ENCODE measurements at regions not wholly inside any gene's neighbourhood (a gene's known extent, or its start where the extent isn't known, plus 50 kb on each side); places are given as distances from the start of the nearest gene placed in this dataset.
"Not testable (repeated sequence)": the region's sequence is repeated elsewhere in the genome, so short reads cannot be mapped to it uniquely, and the experiment has no call there.

GRCh38 chr5:102068870-102069269 lies 227.2 kb downstream of the SLCO4C1 start:
- TF ChIP-seq CTCF (IDR thresholded peaks at IDR 0.05; ENCODE audit: low read depth, low read length) = no peak
- TF ChIP-seq EZH2phosphoT487 (IDR thresholded peaks at IDR 0.05; ENCODE audit: low read depth) = no peak
- Histone ChIP-seq H3K27ac (ENCODE audit: low read length) (no peak overlapping the region), H3K9me3 (ENCODE audit: insufficient read depth, low read length) (no peaks in the 10 kb centered on the region), H3K36me3 (replicated peaks; ENCODE audit: low read depth, low read length) (no peaks in the 10 kb centered on the region), H3K79me2 (ENCODE audit: low read length) (no peaks in the 10 kb centered on the region), H3K4me3 (ENCODE audit: low read length) (no peak overlapping the region), H2AFZ (ENCODE audit: low read depth, low read length) (no peak overlapping the region), H3K9ac (ENCODE audit: low read length) (no peak overlapping the region), H3K27me3 (ENCODE audit: low read depth, low read length) (no peaks in the 10 kb centered on the region), H3K4me2 (ENCODE audit: low read length) (no peak overlapping the region), H3K4me1 (ENCODE audit: low read length) (no peaks in the 10 kb centered on the region), H4K20me1 (ENCODE audit: insufficient read depth, low read length) (no peaks in the 10 kb centered on the region)

- Histone ChIP-seq H3K4me1 (ENCODE audit: low read length) (no peaks in the 10 kb centered on the region), H2AFZ (ENCODE audit: low read depth, low read length) (no peak overlapping the region), H3K4me3 (ENCODE audit: low read length) (no peak overlapping the region), H3K4me2 (ENCODE audit: low read length) (no peak overlapping the region), H3K79me2 (ENCODE audit: low read length) (no peaks in the 10 kb centered on the region), H3K9ac (ENCODE audit: low read length) (no peak overlapping the region), H3K27me3 (ENCODE audit: low read depth, low read length) (no peaks in the 10 kb centered on the region), H3K27ac (ENCODE audit: low read length) (no peak overlapping the region), H3K36me3 (replicated peaks; ENCODE audit: low read depth, low read length) (no peaks in the 10 kb centered on the region), H4K20me1 (ENCODE audit: insufficient read depth, low read length) (no peaks in the 10 kb centered on the region), H3K9me3 (ENCODE audit: insufficient read depth, low read length) (no peaks in the 10 kb centered on the region)
- TF ChIP-seq CTCF (IDR thresholded peaks at IDR 0.05; ENCODE audit: low read depth, low read length) = no peak
- no peak for TF ChIP-seq EZH2phosphoT487 (IDR thresholded peaks at IDR 0.05; ENCODE audit: low read depth)
Measured at GRCh38 chr5:102049517-102049916, 246.6 kb downstream of the SLCO4C1 start.

- H2AFZ ChIP-seq (ENCODE audit: low read depth, low read length) = no peak overlapping the region
- TF ChIP-seq EZH2phosphoT487 (IDR thresholded peaks at IDR 0.05; ENCODE audit: low read depth) (no peak), CTCF (IDR thresholded peaks at IDR 0.05; ENCODE audit: low read depth, low read length) (no peak)
- H3K79me2 ChIP-seq (ENCODE audit: low read length) = no peaks in the 10 kb centered on the region
- no peaks in the 10 kb centered on the region for H3K36me3 ChIP-seq (replicated peaks; ENCODE audit: low read depth, low read length)
- no peaks in the 10 kb centered on the region for H3K4me1 ChIP-seq (ENCODE audit: low read length)
- H3K9ac ChIP-seq (ENCODE audit: low read length) = no peak overlapping the region
- no peak overlapping the region for H3K4me3 ChIP-seq (ENCODE audit: low read length)
- no peak overlapping the region for H3K27ac ChIP-seq (ENCODE audit: low read length)
- H3K4me2 ChIP-seq (ENCODE audit: low read length) = no peak overlapping the region
- H3K27me3 ChIP-seq (ENCODE audit: low read depth, low read length) = no peaks in the 10 kb centered on the region
- no peaks in the 10 kb centered on the region for H4K20me1 ChIP-seq (ENCODE audit: insufficient read depth, low read length)
- H3K9me3 ChIP-seq (ENCODE audit: insufficient read depth, low read length) = no peaks in the 10 kb centered on the region
Measured at GRCh38 chr5:102048940-102049339, 247.1 kb downstream of the SLCO4C1 start.

DNA sequence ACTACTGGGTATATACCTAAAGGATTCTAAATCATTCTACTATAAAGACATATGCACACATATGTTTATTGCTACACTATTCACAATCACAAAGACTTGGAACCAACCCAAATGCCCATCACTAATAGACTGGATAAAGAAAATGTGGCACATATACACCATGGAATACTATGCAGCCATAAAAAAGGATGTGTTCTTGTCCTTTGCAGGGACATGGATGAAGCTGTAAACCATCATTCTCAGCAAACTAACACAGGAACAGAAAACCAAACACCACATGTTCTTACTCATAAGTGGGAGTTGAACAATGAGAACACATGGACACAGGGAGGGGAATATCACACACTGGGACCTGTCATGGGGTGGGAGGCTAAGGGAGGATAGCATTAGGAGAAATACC lies 249.0 kb downstream of the SLCO4C1 start:
- not testable (repeated sequence) for H4K20me1 ChIP-seq (ENCODE audit: insufficient read depth, low read length); H3K9ac ChIP-seq (ENCODE audit: low read length); H3K9me3 ChIP-seq (ENCODE audit: insufficient read depth, low read length); H3K4me1 ChIP-seq (ENCODE audit: low read length); H3K79me2 ChIP-seq (ENCODE audit: low read length); H3K27ac ChIP-seq (ENCODE audit: low read length); H3K27me3 ChIP-seq (ENCODE audit: low read depth, low read length); H3K4me2 ChIP-seq (ENCODE audit: low read length); H2AFZ ChIP-seq (ENCODE audit: low read depth, low read length); H3K36me3 ChIP-seq (replicated peaks; ENCODE audit: low read depth, low read length); H3K4me3 ChIP-seq (ENCODE audit: low read length)

- H3K9me3 ChIP-seq (ENCODE audit: insufficient read depth, low read length) = no peaks in the 10 kb centered on the region
- H3K36me3 ChIP-seq (replicated peaks; ENCODE audit: low read depth, low read length) = no peaks in the 10 kb centered on the region
- H3K4me3 ChIP-seq (ENCODE audit: low read length) = no peak overlapping the region
- H2AFZ ChIP-seq (ENCODE audit: low read depth, low read length) = no peak overlapping the region
- no peaks in the 10 kb centered on the region for H3K4me1 ChIP-seq (ENCODE audit: low read length)
- TF ChIP-seq EZH2phosphoT487 (IDR thresholded peaks at IDR 0.05; ENCODE audit: low read depth) = no peak
- TF ChIP-seq CTCF (IDR thresholded peaks at IDR 0.05; ENCODE audit: low read depth, low read length) = no peak
- H3K79me2 ChIP-seq (ENCODE audit: low read length) = no peaks in the 10 kb centered on the region
- no peak overlapping the region for H3K4me2 ChIP-seq (ENCODE audit: low read length)
- H3K27ac ChIP-seq (ENCODE audit: low read length) = no peak overlapping the region
- H4K20me1 ChIP-seq (ENCODE audit: insufficient read depth, low read length) = no peaks in the 10 kb centered on the region
- H3K27me3 ChIP-seq (ENCODE audit: low read depth, low read length) = no peaks in the 10 kb centered on the region
- H3K9ac ChIP-seq (ENCODE audit: low read length) = no peak overlapping the region
Measured at GRCh38 chr5:102040326-102040725, 255.8 kb downstream of the SLCO4C1 start.

Measured in OCI-LY3 (cell line).